WTC11 (cell line): ENCODE measurements at regions not wholly inside any gene's neighbourhood (a gene's known extent, or its start where the extent isn't known, plus 50 kb on each side); places are given as distances from the start of the nearest gene placed in this dataset.

Experiments
- ARID4B ChIP-seq: sonication (generic); formaldehyde crosslinking; IDR thresholded peaks from 2 replicates; pipeline ENCODE4 v1.8.0; 2023; ENCODE audit warnings: missing genetic modification reagents, mild to moderate bottlenecking, borderline replicate concordance
- CTCF ChIP-seq: fragments of 200-600 bp; IDR thresholded peaks from 2 replicates; pipeline ENCODE4 v1.8.0; 2022; ENCODE audit warnings: antibody characterized with exemption
- ELF4 ChIP-seq: sonication (generic); formaldehyde crosslinking; IDR thresholded peaks from 2 replicates; pipeline ENCODE4 v1.8.1; 2022; ENCODE audit warnings: low read depth, mild to moderate bottlenecking, moderate library complexity, missing genetic modification reagents
- FOXJ3 ChIP-seq: sonication (generic); formaldehyde crosslinking; IDR thresholded peaks from 2 replicates; pipeline ENCODE4 v1.9.0; 2021; ENCODE audit warnings: missing genetic modification reagents, mild to moderate bottlenecking, borderline replicate concordance
- HMGXB4 ChIP-seq: sonication (generic); formaldehyde crosslinking; IDR thresholded peaks from 2 replicates; pipeline ENCODE4 v1.8.1; 2023; ENCODE audit warnings: mild to moderate bottlenecking, moderate library complexity, missing genetic modification reagents
- MYBL2 ChIP-seq: sonication (generic); formaldehyde crosslinking; IDR thresholded peaks from 2 replicates; pipeline ENCODE4 v1.8.1; 2023; ENCODE audit warnings: mild to moderate bottlenecking, moderate library complexity, missing genetic modification reagents
- NFE2L1 ChIP-seq: sonication (generic); formaldehyde crosslinking; IDR thresholded peaks from 2 replicates; pipeline ENCODE4 v1.8.1; 2023; ENCODE audit warnings: missing genetic modification reagents
- NFYB ChIP-seq: sonication (generic); formaldehyde crosslinking; conservative IDR thresholded peaks from 2 replicates; pipeline ENCODE4 v1.8.0; 2022; ENCODE audit warnings: low read depth, missing genetic modification reagents
- NR3C1 ChIP-seq: sonication (generic); formaldehyde crosslinking; conservative IDR thresholded peaks from 2 replicates; pipeline ENCODE4 v1.8.1; 2023; ENCODE audit warnings: low read depth, mild to moderate bottlenecking, missing genetic modification reagents
- PREB ChIP-seq: sonication (generic); formaldehyde crosslinking; IDR thresholded peaks from 2 replicates; pipeline ENCODE4 v1.8.1; 2022; ENCODE audit warnings: mild to moderate bottlenecking, missing genetic modification reagents, moderate library complexity, borderline replicate concordance
- TP53 ChIP-seq: sonication (generic); formaldehyde crosslinking; IDR thresholded peaks from 2 replicates; pipeline ENCODE4 v1.8.1; 2023; ENCODE audit warnings: mild to moderate bottlenecking, missing genetic modification reagents

- TF ChIP-seq CTCF (no peak), ELF4 (CRISPR knock-in tag) (no peak), NR3C1 (no peak), TP53 (no peak), FOXJ3 (CRISPR knock-in tag) (no peak), HMGXB4 (no peak), NFYB (CRISPR knock-in tag) (no peak), MYBL2 (no peak), NFE2L1 (CRISPR knock-in tag) (no peak), PREB (no peak), ARID4B (no peak)
Measured at GRCh38 chr4:30001628-30002027, 718.5 kb upstream of the PCDH7 start.
